GM12891 (cell line): ENCODE measurements at regions not wholly inside any gene's neighbourhood (a gene's known extent, or its start where the extent isn't known, plus 50 kb on each side); places are given as distances from the start of the nearest gene placed in this dataset.

ENCODE experiments used
- PAX5 ChIP-seq: IDR thresholded peaks from 2 replicates; pipeline ENCODE4 v1.6.1; 2011; ENCODE audit warnings: low read length, moderate library complexity, mild to moderate bottlenecking; ENCODE audit not compliant: insufficient read depth, severe bottlenecking
- POLR2A ChIP-seq: IDR thresholded peaks from 2 replicates; pipeline ENCODE4 v1.6.1; 2011; ENCODE audit warnings: low read depth, low read length, control low read depth
- POLR2AphosphoS5 ChIP-seq: IDR thresholded peaks from 2 replicates; pipeline ENCODE4 v1.6.1; 2011; ENCODE audit warnings: low read depth, low read length, control low read depth
- POU2F2 ChIP-seq: IDR thresholded peaks from 2 replicates; pipeline ENCODE4 v1.6.1; 2011; ENCODE audit warnings: low read depth, mild to moderate bottlenecking, control low read depth, low read length, moderate library complexity
- SPI1 ChIP-seq: IDR thresholded peaks from 2 replicates; pipeline ENCODE4 v1.6.1; 2011; ENCODE audit warnings: low read depth, low read length, control low read depth
- TAF1 ChIP-seq: IDR thresholded peaks from 2 replicates; pipeline ENCODE4 v1.6.1; 2011; ENCODE audit warnings: low read depth, low read length, control low read depth

GRCh38 chr18:37958499-37958898, 392.9 kb upstream of the CELF4 start:
- TF ChIP-seq POLR2AphosphoS5 (no peak), POLR2A (no peak), POU2F2 (no peak), TAF1 (no peak), SPI1 (no peak), PAX5 (no peak)
